ENCODE measurements at regions not wholly inside any gene's neighbourhood (a gene's known extent, or its start where the extent isn't known, plus 50 kb on each side); places are given as distances from the start of the nearest gene placed in this dataset.

DNA sequence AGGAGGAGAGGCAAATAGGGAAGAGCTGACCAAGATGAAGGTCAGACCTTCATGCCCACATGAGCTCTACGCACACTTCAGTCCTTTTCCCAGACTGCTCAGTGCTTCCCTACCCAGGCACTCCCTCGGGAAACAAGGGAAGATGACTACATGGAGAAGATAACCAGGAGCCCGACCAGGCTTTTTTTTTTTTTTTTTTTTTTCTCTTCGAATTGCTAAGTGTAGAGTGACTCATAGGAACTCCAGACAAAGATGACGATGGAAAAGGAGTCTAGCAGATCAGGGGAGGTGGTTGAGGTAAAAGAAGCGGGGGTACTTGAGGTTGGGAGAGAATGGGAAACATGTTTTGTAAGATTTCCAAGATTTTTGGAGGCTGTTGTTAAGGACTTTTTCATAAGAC is 526.1 kb downstream of the BNC2 start:
- TF ChIP-seq, protein P1, sequence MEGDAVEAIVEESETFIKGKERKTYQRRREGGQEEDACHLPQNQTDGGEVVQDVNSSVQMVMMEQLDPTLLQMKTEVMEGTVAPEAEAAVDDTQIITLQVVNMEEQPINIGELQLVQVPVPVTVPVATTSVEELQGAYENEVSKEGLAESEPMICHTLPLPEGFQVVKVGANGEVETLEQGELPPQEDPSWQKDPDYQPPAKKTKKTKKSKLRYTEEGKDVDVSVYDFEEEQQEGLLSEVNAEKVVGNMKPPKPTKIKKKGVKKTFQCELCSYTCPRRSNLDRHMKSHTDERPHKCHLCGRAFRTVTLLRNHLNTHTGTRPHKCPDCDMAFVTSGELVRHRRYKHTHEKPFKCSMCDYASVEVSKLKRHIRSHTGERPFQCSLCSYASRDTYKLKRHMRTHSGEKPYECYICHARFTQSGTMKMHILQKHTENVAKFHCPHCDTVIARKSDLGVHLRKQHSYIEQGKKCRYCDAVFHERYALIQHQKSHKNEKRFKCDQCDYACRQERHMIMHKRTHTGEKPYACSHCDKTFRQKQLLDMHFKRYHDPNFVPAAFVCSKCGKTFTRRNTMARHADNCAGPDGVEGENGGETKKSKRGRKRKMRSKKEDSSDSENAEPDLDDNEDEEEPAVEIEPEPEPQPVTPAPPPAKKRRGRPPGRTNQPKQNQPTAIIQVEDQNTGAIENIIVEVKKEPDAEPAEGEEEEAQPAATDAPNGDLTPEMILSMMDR (conservative IDR thresholded peaks at IDR 0.05; ENCODE audit: low read length), result no peak
- no peak for TF ChIP-seq EZH2phosphoT487 (IDR thresholded peaks at IDR 0.05; ENCODE audit: borderline replicate concordance, low read depth, low read length)
